Ishikawa (cell line): ENCODE measurements at regions not wholly inside any gene's neighbourhood (a gene's known extent, or its start where the extent isn't known, plus 50 kb on each side); places are given as distances from the start of the nearest gene placed in this dataset.

ENCODE experiments used
- CEBPB ChIP-seq: IDR thresholded peaks from 2 replicates; pipeline ENCODE4 v1.6.1; 2012
- CREB1 ChIP-seq: IDR thresholded peaks from 2 replicates; pipeline ENCODE4 v1.6.1; 2012; ENCODE audit warnings: low read depth
- EP300 ChIP-seq: IDR thresholded peaks from 2 replicates; pipeline ENCODE4 v1.6.1; 2012; ENCODE audit warnings: borderline replicate concordance
- FOXM1 ChIP-seq: IDR thresholded peaks from 2 replicates; pipeline ENCODE4 v1.6.1; 2012; ENCODE audit warnings: low read depth, borderline replicate concordance
- NFIC ChIP-seq: IDR thresholded peaks from 2 replicates; pipeline ENCODE4 v1.6.1; 2012
- TAF1 ChIP-seq: IDR thresholded peaks from 2 replicates; pipeline ENCODE4 v1.6.1; 2012; ENCODE audit warnings: low read depth, mild to moderate bottlenecking
- TEAD4 ChIP-seq: IDR thresholded peaks from 2 replicates; pipeline ENCODE4 v1.6.1; 2012
- USF1 ChIP-seq: IDR thresholded peaks from 2 replicates; pipeline ENCODE4 v1.6.1; 2012
- YY1 ChIP-seq: IDR thresholded peaks from 2 replicates; pipeline ENCODE4 v1.6.1; 2012; ENCODE audit warnings: low read depth
- ZBTB7A ChIP-seq: IDR thresholded peaks from 2 replicates; pipeline ENCODE4 v1.6.1; 2012; ENCODE audit warnings: low read depth
- TF ChIP-seq, protein P1 (sequence below): IDR thresholded peaks from 2 replicates; pipeline ENCODE4 v1.6.1; 2012
- TF ChIP-seq, protein P2 (sequence below): IDR thresholded peaks from 2 replicates; pipeline ENCODE4 v1.6.1; 2012; ENCODE audit warnings: low read depth, mild to moderate bottlenecking

GRCh38 chr10:131495224-131495623 lies 183.7 kb upstream of the TCERG1L start:
- TF ChIP-seq ZBTB7A (no peak), YY1 (no peak), CREB1 (no peak), TAF1 (no peak), EP300 (no peak), CEBPB (no peak), USF1 (no peak), FOXM1 (no peak), NFIC (no peak), TEAD4 (no peak)
- TF ChIP-seq, protein P1, sequence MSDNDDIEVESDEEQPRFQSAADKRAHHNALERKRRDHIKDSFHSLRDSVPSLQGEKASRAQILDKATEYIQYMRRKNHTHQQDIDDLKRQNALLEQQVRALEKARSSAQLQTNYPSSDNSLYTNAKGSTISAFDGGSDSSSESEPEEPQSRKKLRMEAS: no peak
- TF ChIP-seq, protein P2, sequence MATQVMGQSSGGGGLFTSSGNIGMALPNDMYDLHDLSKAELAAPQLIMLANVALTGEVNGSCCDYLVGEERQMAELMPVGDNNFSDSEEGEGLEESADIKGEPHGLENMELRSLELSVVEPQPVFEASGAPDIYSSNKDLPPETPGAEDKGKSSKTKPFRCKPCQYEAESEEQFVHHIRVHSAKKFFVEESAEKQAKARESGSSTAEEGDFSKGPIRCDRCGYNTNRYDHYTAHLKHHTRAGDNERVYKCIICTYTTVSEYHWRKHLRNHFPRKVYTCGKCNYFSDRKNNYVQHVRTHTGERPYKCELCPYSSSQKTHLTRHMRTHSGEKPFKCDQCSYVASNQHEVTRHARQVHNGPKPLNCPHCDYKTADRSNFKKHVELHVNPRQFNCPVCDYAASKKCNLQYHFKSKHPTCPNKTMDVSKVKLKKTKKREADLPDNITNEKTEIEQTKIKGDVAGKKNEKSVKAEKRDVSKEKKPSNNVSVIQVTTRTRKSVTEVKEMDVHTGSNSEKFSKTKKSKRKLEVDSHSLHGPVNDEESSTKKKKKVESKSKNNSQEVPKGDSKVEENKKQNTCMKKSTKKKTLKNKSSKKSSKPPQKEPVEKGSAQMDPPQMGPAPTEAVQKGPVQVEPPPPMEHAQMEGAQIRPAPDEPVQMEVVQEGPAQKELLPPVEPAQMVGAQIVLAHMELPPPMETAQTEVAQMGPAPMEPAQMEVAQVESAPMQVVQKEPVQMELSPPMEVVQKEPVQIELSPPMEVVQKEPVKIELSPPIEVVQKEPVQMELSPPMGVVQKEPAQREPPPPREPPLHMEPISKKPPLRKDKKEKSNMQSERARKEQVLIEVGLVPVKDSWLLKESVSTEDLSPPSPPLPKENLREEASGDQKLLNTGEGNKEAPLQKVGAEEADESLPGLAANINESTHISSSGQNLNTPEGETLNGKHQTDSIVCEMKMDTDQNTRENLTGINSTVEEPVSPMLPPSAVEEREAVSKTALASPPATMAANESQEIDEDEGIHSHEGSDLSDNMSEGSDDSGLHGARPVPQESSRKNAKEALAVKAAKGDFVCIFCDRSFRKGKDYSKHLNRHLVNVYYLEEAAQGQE: no peak
